Stimulated activated CD8-positive, alpha-beta memory T cell treated with anti-CD3 and anti-CD28 coated beads, Interleukin-7, amount 100 ng/mL, for 24 hours (primary cell): ENCODE measurements at regions not wholly inside any gene's neighbourhood (a gene's known extent, or its start where the extent isn't known, plus 50 kb on each side); places are given as distances from the start of the nearest gene placed in this dataset.

Experiments
- DNase-seq: peaks from one replicate; pipeline ENCODE4 v3.0.0-alpha.2; 2020; ENCODE audit warnings: low read depth

DNA sequence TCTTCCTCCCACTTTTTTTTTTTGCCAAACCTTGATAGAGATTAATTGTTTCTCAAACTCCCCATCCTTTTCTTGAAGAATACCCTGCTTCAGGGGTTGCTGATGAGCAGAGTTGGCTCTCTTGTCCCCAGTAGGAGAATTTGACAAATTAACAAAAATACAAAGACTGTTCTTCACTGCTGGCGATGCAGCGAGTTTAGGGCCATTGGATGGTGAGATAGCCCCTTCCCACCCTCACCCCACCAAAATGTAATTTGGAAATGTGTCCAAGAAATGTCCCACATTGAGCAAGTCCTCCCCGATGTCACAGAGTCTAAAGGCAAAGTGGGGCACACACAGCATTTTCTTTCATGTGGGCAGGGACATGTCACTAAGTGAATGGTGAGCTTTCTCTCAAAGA, 136.0 kb upstream of the RARB start:
- no peak for DNase-seq

DNA sequence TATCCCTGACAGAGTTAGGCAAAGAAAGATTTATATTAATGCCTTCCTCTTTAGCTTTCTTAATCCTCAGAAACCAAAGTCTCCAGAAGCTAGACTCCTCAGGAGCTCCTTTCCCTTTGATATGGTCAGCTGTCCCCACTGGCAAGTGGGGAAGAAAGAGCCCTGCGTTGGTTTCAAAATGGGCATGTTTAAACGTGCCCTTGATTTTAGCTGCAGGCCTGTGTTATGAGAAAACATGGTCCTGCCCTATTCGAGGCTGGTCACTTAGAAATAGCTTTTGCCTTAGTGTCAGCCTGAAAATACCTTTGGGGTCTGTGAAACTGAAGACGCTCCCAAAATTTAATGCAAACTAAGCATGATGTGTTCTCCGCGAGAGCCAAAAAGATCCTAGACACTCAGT, 135.5 kb upstream of the RARB start:
- no peak for DNase-seq

DNA sequence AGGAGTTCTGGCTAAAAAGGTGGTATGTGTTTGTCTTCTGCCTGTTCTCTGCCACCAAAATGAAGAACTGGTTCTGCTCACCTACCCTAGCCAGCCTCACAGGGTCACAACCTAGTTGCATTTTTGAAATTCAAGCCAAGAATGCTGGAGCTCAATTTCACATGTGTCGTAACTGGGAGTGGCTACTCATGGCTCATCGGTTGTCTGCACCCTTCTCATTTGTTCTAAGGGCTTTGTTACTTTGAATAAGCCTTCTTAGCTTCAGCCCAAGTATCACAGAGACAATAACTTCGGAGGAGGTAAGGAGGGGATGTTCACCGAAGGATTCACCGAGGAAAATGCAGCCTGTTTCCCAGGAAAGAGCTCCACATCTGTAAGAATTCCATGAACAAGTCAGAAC, 134.3 kb upstream of the RARB start:
- no peak for DNase-seq

DNA sequence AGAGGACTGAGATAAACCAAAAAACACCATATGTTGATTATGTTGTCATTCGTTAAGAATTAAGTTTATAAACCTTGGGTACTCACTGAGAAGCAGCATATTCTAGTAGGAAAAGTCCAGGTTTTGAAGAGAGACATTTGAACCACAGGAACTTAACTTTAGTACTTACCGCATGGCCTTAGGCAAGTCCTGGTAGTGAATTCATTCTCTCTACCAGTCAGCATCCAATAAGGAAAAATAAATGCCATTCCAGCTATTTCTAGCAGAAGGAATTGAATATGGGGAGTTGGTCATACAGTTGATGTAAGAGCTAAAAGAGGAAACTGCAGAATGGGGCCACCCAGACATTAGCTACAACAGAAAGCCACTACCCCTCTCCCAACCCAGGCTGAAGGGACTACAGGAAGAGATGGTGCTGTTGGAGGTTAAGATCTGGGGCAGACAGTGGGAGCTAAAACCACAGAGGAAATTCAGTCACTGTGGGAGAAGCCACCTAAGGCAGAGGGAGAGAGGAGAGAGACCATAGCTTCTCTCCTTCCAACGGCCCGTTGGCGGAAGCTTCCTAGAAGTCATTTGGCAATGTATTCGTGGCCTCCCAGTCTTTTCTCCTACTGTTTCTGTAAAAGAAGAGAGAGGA, 133.8 kb upstream of the RARB start:
- no peak for DNase-seq

DNA sequence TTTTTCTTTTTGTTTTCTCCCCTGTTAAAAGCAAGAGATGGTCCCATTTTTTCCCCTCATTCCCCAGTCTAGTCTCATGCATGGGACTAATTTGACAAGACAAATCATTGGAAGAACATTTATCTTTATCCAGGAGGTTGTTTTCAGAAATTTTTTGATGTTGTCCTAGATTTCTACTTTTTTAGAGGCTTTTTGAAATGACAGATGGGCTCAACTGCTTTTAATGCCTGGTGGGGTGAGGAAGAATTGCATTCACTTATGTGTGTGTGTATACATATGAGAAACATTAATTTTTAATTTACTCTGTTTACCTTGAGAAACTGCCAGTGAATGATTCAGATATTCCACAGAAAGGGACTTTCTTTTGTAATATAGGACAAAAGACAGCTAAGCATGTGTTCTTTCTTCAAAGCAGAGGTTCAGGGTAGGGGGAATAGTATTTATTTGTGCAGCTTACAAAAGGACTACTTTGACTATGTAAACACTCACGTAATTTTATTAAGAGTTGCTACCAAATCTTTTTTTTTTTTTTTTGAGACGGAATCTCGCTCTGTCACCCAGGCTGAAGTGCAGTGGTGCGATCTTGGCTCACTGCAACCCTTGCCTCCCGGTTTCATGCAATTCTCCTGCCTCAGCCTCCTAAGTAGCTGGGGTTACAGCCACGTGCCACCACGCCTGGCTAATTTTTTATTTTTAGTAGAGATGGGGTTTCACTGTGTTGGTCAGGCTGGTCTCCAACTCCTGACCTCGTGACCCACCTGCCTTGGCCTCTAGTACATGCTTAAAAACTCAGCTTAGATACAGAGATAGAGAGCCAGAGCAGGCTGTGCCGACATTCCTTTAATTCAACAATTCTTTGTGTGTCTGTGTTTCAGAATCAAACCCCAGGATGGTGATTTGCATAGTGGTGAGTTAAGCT, 130.1 kb upstream of the RARB start:
- no peak for DNase-seq

DNA sequence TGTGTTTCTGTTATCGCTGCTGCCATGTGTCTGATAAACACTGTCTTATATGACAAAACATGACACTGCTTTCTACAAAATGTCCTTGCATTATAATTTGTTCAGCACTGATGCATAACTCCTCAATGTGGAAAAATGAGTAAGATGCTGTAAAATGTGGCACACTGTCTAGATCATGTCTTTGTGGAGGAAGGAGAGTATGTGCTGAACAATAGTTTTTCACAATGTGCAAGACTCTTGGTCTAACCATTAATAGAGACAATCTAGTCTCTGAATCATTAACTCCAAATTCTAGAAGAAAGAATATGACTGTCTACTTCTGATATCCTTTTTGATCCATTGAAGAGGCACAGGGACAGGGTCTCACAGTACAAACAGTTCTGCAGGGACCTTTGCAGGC, 127.9 kb upstream of the RARB start:
- no peak for DNase-seq

DNA sequence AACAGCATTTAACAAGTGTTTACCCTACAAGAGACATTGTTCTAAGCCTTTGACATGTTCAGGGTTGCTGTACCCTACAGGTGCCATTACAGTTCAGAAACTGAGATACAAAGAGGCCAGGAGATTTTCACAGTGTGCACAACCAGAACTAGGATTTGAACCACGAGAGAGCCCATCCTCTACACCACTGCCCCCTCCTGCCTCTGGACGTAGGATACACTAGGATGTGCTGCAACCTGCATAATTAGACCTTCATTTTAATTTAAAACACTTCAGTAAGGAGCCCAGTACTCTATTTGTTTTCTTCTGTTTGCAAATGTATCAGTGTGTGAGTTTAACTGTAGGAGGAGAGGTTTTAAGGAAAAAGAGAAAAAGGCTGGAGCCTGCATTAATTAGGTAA, 123.1 kb upstream of the RARB start:
- DNase-seq = no peak

DNA sequence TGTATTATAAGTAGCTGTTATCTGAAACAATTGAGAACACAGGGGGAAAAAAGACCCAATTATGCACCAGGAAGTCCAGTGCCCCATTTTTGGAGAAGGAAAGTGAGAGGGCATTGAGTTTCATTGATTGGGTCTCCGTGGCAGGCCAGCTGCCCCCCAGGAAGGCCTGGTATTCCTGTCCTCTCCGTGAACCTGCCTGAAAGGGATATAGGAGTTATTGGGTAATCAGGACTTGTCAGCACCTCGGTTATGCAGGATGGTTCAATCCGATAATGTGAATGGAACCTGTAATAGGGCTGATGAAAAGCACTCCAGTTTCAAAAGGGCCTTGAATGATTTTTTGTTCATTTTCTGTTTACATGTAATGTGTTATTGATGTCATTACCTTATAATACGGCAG, 122.0 kb upstream of the RARB start:
- DNase-seq = no peak

DNA sequence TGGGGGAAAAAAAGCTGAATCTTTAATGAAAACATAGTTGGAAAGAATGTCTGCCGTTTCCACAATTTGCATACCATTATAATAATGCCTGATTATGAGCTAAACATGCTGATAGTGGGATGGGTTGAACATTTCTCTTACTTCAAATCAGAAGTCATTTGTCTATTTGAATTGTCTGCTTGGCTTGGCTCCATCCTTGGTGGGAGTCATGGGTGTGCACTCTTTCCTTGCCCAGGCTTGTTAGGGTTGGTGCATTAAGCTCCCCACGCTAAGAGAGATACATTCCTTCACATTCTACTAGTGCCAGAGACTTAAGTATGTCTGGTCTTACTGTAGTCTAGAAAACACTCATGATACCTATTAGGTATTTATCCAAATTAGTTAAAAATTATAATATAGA, 121.4 kb upstream of the RARB start:
- DNase-seq = no peak

DNA sequence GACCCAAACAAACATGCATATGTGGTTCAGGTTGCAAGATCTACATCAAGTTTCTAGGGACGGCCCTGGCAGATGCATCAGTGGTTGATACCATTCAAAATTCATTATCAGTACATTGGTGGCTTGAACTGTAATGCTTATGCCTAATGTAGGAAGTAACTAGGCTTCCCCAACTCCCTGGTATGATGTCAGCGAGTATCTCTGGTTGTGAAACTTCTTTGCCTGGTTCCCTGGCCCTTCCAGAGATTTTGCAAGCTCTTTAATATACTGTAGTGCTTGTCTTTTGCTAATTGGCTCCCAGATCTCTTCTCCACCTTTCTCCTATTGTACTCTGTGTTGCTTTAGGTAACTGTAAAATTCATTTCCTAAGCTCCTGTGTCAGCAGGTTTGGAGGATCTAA, 114.8 kb upstream of the RARB start:
- no peak for DNase-seq

DNA sequence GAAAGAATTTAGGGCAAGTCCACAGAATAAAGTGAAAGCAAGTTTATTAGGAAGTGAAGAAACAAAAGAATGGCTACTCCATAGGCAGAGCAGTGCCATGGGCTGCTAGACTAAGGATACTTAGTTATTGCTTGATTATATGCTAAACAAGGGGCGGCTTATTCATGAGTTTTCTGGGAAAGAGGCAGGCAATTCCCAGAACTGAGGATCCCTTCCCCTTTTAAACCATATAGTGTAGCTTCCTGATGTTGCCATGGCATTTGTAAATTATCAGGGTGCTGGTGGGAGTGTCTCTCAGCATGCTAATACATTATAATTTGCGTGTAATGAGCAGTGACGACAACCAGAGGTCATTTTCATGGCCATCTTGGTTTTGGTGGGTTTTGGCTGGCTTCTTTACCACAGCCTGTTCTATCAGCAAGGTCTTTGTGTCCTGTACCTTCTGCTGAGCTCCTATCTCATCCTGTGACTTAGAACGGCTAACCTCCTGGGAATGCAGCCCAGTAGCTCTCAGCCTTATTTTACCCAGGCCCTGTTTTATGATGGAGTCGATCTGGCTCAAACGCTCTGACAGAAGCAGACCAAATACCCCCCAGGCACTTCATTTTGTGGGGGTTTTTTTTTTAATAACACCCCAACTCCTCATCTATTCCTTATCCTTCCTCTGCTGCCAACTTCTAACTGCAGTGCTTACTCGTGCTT, 103.0 kb upstream of the RARB start:
- no peak for DNase-seq

DNA sequence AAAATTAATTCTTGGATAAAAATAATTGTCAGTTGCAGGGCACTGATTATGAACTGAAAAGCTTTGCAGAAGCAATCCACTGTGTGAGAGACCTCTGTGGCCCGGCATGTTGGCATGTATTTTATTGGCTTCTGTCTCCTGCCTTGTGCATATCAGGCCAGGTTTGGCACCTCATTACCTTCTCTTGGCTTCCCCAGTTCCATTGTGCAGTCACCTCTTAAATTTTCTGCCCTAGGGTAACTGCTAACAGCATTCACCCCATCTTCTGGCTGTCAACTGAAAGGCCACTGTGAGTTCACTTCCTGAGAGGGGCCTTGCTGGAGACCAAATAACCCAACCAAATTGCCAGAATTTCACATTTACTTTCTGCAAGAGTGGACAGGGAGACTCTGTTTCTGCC, 92.7 kb upstream of the RARB start:
- DNase-seq = no peak

DNA sequence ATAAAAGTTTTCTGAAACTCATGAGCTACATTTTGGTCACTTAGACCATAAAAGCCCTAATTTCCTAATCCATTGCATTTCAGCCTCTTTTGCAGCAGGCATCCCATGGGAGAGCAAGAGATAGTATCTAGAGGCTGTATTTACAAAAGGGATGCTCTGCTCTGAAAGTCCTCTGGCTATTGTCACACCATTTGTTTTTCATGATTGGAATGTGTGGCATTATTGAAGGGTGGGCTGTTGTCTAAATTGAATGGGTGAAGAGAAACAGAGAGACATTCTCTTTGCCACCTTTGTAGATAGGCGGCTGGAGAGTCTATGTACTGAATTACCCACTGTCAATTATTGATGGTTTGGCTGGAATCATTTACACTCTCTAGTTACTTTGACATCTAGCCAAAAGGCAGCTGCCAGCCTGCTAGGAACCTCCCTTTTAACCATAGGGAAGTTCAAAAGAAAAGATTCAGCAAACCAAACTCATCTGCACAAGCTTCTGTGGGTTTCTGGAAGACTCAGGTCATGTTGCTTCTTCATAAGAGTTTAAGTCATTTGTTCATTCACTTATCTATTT, 89.8 kb upstream of the RARB start:
- DNase-seq = no peak

DNA sequence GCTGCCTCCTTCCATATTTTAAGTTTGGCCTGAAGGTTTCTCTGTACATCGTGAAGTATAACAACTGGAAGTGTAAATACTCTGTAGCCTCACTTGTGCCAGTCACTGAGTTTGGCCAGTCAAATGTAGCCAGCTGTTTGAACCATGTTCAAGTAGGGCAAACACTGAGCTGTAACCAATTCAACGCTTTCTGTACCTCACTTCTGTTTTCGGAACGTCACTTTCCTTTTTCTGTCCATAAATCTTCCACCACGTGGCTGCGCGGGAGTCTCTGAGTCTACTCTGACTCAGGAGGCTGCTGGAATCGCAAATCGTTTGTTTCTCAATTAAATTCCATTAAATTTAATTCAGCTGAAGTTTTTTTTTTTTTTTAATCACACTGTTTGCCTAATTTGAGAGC, 88.8 kb upstream of the RARB start:
- DNase-seq = no peak

DNA sequence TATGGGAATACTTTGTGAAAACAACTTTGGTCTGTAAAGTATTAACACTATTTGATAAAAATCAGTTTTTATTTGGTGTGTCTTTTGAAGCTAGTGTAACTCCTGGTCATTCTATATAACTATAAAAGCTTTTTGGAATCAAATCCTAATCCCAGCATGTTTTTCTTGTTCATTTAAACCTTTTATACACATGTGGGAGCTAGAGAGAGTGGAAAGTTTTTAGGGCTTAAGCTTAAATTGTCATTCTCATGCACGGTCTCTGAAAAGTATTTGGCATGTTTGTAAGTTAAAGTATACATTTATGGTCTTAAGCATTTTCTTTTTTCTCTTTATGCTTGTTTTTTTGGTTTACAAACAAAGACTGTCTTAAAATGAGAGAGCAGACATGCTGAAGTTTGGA, 83.4 kb upstream of the RARB start:
- no peak for DNase-seq

DNA sequence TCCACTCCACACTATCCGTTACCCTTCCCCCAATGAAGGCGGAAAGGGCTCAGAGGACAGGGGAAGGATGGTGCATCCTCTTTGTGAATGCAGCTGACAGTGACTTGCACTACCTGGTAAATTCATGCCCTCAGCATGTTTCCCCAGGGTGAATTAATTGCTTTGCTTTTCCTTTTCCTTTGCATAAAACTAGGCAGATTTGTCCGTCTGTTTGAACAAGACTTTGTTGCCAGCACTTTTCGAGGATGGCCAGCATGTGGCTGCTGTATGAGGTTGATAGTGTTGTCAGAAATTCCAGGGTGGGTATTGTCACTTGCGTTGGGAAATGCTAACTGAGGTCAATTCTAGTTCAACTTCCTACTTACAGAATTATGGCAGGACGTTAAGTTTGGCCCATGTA, 79.0 kb upstream of the RARB start:
- no peak for DNase-seq

DNA sequence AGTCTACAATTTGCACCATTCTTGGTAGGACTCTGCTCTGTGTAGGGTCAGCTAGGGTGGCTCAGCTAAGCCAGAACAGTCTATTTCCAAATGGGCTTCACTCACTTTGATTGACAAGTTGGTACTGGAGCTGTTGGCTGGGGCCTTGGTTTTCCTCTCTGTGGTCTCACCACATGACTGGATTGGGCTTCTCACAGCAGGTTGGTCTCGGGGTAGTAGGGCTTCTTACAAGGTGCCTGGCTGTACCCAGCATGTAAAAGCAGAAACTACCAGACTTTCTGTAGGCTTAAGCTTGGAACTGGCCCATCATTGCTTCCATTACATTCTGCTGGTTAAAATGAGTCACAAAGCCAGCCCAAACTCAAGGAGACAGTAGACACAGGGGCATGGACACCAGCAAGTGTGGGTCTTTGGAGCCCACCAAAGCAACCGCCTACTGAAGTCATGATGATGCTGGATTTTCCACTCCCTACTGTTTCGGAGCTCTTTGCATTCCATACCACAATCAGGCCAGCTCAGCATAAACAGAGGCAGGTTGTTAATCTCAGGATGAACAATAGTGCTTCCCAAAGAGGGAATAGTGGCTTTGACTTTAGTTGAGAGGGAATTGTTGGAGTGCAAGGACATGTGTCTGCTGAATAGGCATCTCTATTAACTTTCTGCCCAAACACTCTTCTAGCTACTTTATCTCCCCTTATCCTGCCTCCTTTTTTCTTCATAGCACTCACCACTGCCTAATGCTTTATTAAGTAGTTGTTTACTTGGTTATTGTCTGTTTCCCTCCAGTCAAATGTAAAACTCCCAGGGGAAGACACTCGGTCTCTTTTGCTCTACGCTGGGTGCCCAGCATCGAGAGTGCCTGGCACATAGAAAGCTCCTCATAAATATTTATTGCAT, 78.0 kb upstream of the RARB start:
- DNase-seq = no peak

DNA sequence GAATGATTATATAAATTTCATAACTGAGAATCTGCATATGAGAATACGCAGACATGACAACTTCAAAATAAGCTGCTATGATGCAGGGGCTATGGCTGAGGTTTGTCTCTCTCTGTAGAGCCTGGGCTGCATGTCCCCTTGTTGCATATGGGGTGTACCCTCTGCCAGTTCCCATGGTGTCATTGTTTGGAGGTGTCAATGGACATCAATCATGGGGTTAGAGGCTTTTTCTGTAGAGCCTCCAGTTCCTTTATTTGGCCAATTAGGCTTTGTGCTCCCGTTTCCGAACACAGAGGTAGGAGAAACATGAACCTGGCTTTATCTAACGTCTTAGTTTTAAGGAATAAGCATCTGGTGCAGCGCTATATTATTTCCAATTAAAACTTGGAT, 77.3 kb upstream of the RARB start:
- DNase-seq = no peak

DNA sequence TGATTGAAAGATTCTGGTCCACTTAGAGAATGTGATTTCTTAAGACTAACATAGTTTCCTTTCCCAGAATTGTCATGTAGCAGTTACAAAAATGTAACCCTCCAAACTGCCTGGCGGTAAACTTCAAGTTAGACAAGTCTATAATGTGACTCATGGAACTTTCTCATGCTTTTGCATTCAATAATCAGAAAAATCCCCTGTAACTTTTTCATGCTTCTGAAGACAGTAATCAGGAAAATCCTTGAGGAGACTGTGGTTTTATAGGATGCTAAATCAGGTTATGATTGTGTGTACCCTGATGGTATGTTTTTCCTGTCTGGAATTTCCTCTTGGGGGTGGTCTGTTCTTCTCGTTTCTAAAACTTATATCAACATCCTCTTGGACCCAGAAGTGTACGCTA, 74.0 kb upstream of the RARB start:
- DNase-seq = no peak

DNA sequence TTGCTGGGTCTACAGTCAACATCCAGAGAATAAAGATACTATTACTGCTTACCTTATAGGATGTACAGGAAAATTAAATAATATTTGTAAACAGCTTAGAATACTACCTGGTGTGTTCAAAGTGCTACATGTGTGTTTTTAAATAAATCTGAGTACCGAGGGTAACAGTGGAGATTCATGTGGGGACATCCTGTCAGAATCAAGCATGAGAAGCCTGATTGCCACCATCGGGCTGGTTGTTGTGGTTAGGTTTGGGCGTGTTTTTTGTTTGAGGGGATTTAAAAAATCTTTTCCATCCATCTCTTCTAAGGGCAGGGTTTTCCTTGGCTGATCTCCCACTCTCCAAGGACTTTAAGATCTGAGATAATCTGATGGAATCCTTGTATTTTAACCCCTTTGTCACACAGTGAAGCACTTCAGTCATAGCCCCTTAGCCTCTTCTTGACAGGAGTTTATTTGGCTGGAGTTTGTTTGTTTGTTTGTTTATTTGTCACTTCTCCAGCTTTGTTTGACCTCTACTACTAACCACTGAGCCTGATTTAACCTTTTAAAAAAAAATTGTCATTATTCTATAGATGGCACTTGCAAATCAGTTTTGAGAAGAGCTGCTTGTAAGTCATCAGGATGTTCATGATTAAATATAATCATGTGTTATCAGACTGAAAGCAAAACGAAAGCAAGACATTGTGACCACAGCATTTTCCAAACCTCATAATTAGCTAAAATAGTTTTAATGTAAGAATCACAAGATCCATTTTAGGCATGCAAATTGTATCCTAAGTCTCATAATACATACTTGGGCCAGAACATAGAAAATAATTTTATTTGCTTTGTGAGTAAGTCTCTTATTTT, 72.8 kb upstream of the RARB start:
- DNase-seq = no peak

DNA sequence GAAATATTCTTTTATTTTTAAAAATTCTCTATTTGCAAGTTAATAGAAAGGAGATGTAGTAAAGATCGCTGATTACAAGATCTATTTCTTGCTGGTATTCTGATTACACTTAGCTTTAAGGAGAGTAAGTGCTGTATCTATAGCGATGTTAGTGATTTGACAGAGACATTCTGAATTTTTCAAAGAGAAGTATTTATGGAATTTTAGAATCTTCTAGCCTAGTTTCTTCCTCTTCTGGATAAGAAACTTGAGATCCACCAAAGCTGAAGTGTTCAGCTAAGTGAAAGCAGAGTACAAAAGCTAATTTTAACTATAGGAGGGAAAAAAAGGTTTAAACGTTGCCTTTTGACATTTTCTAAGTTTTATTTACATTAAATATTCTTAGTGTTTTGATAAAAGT, 72.1 kb upstream of the RARB start:
- DNase-seq = no peak
